LNCaP clone FGC (cell line): ENCODE measurements at regions not wholly inside any gene's neighbourhood (a gene's known extent, or its start where the extent isn't known, plus 50 kb on each side); places are given as distances from the start of the nearest gene placed in this dataset.

Experiments
- DNase-seq: peaks from one replicate; pipeline ENCODE4 v3.0.0-alpha.2; 2011; ENCODE audit warnings: low read depth
- H3K4me3 ChIP-seq: 2 replicates; pipeline ENCODE4 v1.5.1; 2011; ENCODE audit warnings: mild to moderate bottlenecking, low read depth, low read length, control low read depth
- TF ChIP-seq, protein P1 (sequence below): IDR thresholded peaks from 2 replicates; pipeline ENCODE4 v1.5.1; 2012; ENCODE audit warnings: mild to moderate bottlenecking; ENCODE audit not compliant: control insufficient read depth, insufficient read depth; ENCODE audit errors: extremely low read depth

DNA sequence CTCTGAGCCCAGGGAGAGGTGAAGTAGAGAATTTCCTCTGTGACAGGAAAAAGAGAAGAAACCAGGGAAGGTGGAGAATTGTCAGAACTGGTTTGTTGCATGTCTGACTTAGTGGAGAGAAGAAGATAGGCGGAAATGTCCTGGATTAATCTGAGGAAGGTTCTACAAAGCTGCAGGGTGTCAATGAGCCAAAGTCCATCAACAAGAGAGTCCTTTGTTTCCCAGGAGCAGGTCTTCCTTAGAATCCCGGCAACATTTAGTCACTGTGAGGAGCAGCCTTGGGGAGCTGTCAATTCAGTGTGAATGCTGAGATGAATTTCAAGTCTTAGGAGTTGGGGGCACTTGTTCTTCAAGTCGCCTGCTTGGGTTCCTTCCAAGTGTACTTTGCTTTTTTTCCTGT, 88.4 kb upstream of the CELF4 start:
- H3K4me3 ChIP-seq: no peak overlapping the region
- no peak for DNase-seq
- TF ChIP-seq, protein P1, sequence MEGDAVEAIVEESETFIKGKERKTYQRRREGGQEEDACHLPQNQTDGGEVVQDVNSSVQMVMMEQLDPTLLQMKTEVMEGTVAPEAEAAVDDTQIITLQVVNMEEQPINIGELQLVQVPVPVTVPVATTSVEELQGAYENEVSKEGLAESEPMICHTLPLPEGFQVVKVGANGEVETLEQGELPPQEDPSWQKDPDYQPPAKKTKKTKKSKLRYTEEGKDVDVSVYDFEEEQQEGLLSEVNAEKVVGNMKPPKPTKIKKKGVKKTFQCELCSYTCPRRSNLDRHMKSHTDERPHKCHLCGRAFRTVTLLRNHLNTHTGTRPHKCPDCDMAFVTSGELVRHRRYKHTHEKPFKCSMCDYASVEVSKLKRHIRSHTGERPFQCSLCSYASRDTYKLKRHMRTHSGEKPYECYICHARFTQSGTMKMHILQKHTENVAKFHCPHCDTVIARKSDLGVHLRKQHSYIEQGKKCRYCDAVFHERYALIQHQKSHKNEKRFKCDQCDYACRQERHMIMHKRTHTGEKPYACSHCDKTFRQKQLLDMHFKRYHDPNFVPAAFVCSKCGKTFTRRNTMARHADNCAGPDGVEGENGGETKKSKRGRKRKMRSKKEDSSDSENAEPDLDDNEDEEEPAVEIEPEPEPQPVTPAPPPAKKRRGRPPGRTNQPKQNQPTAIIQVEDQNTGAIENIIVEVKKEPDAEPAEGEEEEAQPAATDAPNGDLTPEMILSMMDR: no peak

GRCh38 chr18:37653618-37654017, 88.0 kb upstream of the CELF4 start:
- no peak for DNase-seq
- TF ChIP-seq, protein P1: no peak
- H3K4me3 ChIP-seq: no peak overlapping the region

- no peak for DNase-seq
- no peak overlapping the region for H3K4me3 ChIP-seq
- TF ChIP-seq, protein P1: no peak
These were observed 84.3 kb upstream of the CELF4 start for GRCh38 chr18:37649930-37650329.

- TF ChIP-seq, protein P1: no peak
- DNase-seq: no peak
- no peak overlapping the region for H3K4me3 ChIP-seq
These were observed 83.8 kb upstream of the CELF4 start for GRCh38 chr18:37649416-37649815.

GRCh38 chr18:37641573-37641972, 76.0 kb upstream of the CELF4 start:
- TF ChIP-seq, protein P1: no peak

DNA sequence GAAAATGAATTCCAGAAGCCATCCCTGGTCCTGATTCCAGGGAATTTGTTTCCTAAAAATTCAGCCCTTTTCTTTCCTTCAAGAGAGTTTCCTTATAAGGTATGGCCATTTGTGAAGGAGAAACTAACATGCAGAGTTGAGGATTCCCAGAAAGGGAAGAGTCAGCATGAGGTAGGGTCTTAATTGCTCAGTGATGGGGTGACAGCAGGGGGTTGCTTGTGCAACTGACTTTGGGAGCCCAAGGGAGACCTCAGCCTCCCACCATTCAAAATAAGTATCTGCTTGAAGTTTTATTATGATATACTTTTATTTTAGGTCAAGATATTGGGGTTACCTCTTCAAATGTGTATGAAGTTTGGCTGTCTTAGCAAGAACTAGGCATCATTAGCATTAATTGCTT, 74.9 kb upstream of the CELF4 start:
- no peak for DNase-seq
- TF ChIP-seq, protein P1: no peak
- no peak overlapping the region for H3K4me3 ChIP-seq

More at GRCh38 chr18:37641573-37641972, 76.0 kb upstream of the CELF4 start:
- DNase-seq: no peak
- H3K4me3 ChIP-seq: no peak overlapping the region

DNA sequence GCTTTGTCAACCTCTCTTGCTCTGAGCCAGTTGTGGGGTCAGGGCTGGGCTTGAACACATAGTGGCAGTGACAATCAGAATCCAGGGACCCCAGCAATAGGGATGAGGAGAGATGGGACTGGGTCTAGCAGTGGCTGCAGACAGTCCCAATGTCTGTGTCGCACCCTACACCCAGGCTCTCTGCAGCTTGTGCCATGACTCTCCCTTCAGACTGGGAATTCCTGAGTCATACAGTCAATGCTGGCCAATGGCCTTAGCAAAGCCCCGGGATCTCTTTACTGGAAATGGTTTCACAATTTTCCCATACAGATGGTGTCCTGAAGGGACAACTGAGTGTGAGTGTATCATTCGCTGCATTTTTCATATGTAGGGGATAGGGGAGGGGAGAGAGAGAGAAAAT, 74.2 kb upstream of the CELF4 start:
- no peak overlapping the region for H3K4me3 ChIP-seq
- DNase-seq: no peak
- TF ChIP-seq, protein P1: no peak
